GM12872 (cell line): ENCODE measurements at regions not wholly inside any gene's neighbourhood (a gene's known extent, or its start where the extent isn't known, plus 50 kb on each side); places are given as distances from the start of the nearest gene placed in this dataset.

ENCODE experiments used
- TF ChIP-seq, protein P1 (sequence below): IDR thresholded peaks from 3 replicates; pipeline ENCODE4 v1.5.1; 2011; ENCODE audit warnings: low read depth, mild to moderate bottlenecking, low read length, moderate library complexity; ENCODE audit not compliant: insufficient read depth

DNA sequence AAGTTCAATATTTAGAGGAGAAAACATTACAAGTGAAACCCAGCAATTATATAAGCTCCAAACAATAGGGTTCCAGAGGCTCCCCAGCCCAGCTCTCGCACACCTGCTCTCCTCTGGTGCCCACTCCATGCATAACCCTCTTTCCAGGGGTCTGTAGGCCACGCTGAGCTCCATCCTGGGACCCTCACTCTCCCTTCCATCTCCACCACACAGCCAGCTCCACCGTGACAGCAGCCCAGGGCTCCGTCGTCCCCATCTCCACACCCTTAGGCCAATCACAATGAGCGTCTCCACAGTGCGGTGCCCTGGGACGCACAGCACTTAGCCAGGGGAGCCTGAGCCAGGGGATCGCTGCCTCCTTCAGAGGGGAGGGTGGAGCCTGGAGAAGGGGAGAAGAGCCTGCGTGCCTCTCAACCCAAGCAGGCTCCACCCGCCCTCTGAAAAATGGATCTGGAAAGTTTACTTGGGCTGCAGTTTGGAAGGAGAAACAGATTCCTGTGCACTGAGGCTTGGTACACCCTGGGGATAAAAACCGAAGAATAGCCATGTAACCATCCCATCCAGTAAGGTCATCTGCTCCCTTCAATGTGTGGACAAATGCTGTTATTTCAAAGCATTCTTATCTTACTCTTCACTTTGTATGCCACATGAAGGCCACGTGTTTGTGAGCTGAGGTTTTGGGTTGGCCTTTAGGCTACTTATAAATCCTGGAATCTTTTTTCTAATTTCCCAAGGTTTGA is 72.4 kb upstream of the GGTLC1 start:
- TF ChIP-seq, protein P1, sequence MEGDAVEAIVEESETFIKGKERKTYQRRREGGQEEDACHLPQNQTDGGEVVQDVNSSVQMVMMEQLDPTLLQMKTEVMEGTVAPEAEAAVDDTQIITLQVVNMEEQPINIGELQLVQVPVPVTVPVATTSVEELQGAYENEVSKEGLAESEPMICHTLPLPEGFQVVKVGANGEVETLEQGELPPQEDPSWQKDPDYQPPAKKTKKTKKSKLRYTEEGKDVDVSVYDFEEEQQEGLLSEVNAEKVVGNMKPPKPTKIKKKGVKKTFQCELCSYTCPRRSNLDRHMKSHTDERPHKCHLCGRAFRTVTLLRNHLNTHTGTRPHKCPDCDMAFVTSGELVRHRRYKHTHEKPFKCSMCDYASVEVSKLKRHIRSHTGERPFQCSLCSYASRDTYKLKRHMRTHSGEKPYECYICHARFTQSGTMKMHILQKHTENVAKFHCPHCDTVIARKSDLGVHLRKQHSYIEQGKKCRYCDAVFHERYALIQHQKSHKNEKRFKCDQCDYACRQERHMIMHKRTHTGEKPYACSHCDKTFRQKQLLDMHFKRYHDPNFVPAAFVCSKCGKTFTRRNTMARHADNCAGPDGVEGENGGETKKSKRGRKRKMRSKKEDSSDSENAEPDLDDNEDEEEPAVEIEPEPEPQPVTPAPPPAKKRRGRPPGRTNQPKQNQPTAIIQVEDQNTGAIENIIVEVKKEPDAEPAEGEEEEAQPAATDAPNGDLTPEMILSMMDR = no peak

DNA sequence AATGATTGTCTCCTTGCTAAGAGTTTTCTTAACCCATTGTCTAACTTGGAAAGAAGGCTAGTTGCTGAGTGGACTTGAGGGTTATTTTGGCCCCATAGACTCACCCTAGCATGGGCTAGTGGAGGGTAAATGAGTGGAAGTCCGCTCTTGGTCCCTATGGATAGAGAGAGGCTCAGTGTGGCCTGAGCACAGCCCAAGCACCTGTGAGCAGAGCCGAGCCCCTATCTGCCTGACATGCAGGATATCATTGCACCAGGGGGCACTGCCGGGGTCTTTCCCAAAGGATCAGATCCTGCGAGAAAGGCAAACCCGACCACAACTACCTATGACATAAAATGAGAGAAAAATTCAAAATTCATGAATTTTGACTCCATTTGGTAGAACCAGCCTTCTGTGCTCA is 70.6 kb upstream of the GGTLC1 start:
- TF ChIP-seq, protein P1 = no peak

DNA sequence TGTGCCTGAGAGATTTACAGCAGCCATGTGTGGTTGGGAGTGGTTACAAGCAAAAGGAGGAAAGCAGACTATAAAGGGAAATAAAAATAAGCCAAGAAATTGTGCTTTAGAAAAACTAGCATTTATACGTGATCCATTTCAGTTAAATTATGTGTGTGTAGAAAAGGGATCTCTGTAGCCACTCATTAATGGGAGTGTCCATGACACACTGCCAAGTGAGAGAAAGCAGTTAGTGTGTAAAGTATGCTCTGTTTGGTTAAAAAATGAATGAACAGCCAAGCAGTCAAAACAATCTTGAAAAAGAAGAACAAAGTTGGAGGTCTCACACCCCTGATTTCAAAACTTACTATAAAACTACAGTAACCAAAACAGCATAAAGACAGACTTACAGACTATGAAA is 67.9 kb upstream of the GGTLC1 start:
- TF ChIP-seq, protein P1 = no peak

DNA sequence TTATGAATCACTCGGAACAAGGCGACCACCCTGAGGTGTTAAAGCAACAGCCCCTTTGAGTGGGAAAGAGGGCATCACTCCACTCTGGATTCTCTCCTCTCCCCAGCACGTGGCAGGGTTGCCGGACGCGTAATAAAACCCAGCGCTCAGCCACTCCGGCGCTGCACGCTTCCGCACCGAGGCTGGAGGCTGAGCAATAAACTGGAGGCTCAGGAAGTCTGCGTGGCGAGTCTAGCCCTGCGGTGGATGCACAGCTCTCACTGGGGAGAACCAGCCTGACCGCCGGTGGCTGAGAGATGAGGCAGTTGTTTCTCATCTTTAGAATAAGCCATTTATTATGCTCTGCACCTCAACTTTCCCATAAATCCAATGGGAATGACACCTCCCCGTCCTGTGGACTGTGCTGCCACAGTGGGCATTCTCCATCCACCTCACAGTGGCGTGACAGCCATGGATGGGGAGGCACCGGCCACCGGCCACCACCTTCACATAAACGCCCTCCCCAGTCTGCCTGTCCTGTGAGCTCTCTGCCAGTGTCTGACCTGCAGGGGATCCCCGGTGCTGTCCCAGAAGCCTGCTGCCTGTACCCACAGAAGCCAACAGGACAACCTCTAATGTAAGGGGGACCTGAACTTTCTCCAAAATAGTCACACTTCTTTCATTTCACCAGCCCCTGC is 64.2 kb upstream of the GGTLC1 start:
- TF ChIP-seq, protein P1 = no peak

DNA sequence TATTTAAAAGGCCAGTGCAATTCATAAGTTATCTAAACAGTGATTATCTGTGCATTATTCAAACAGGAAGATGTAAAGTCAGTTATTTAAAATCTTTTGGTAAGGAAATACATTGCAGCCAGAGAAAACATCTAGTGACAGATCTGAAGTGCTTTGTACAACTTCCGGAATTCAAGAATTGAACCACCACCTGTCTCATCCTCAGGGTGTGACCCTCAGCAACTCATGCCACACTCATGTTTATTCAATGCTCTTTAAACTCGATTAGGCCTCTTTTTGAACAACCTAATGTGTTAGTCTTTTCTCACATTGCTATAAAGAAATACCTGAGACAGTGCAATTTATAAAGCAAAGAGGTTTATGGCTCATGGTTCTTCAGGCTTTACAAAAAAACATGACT is 62.6 kb upstream of the GGTLC1 start:
- TF ChIP-seq, protein P1 = no peak

DNA sequence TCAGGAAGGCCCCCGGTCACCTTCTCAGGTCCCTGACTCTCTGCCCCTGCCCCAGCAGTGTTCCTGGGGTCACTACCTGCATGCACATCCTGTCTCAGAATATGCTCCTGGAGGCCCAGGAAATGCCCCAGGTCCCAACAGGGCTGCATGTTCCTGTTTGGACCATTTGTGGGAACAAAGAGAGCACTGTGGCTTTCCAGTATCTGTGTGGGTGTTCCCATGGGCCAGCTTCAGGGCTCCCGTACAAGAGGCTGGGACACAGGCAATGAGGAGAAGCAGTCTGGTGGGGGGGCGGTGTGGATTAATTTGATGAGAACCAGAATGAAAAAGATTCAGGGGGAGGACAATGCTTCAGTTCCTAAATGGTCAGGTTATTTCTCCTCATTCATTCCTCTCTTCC is 61.5 kb upstream of the GGTLC1 start:
- TF ChIP-seq, protein P1 = no peak

DNA sequence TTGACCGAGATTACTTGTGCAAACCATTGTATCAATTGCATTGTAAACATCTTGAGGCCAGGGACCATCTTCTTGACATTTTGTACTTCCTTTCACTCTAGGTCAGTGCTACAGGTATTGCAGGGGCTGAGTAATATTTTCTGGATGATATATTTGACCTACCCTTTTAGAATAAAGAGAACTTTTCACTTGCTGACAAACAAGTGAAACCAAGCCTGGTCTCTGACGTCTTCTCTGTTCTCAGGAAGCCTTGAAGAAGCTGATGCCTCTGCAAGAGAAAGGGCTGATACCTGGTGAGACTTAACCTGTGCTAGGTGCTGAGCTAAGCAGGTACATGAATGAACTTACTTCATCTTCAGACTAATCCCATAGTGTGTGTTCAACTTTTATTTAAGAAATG is 60.5 kb upstream of the GGTLC1 start:
- TF ChIP-seq, protein P1 = no peak
